ENCODE measurements at regions not wholly inside any gene's neighbourhood (a gene's known extent, or its start where the extent isn't known, plus 50 kb on each side); places are given as distances from the start of the nearest gene placed in this dataset.

GRCh38 chr21:23292292-23292691 is 2294.1 kb downstream of the NCAM2 start:
- no peak for FAIRE-seq
- Histone ChIP-seq H4K20me1 (ENCODE audit: control insufficient read depth, extremely low read depth, insufficient read depth, low read length) (no peaks in the 10 kb centered on the region), H3K27ac (ENCODE audit: control insufficient read depth, insufficient read depth, low read length) (no peak overlapping the region), H3K9ac (ENCODE audit: control insufficient read depth, extremely low read depth, insufficient read depth, low read length) (no peak overlapping the region), H2AFZ (ENCODE audit: control insufficient read depth, low read length) (no peak overlapping the region), H3K79me2 (ENCODE audit: control insufficient read depth, insufficient read depth, low read length) (no peaks in the 10 kb centered on the region), H3K27me3 (ENCODE audit: control insufficient read depth, extremely low read depth, insufficient read depth, low read length) (no peaks in the 10 kb centered on the region), H3K36me3 (ENCODE audit: control insufficient read depth in 2 of 2, extremely low read depth in 1 of 2, insufficient read depth in 2 of 2, low read length in 2 of 2) (no peaks in the 10 kb centered on the region), H3K9me1 (ENCODE audit: control insufficient read depth, extremely low read depth, insufficient read depth, low read length) (no peaks in the 10 kb centered on the region), H3K4me1 (ENCODE audit: control insufficient read depth, extremely low read depth, insufficient read depth, low read length) (no peaks in the 10 kb centered on the region), H3K4me3 (ENCODE audit: control insufficient read depth in 2 of 3, extremely low read depth in 1 of 3, insufficient read depth in 2 of 3, low read depth in 1 of 3, low read length in 3 of 3) (no peak overlapping the region), H3K9me3 (ENCODE audit: control insufficient read depth, low read depth, low read length) (no peaks in the 10 kb centered on the region), H3K4me2 (ENCODE audit: control insufficient read depth, extremely low read depth, insufficient read depth, low read depth, low read length) (no peak overlapping the region)
- no peak for DNase-seq (ENCODE audit: low read depth, low spot score)
- dilution Hi-C loops (cut with MboI; ENCODE audit: extremely low pct_ligation_motif_present, low sequenced_read_pairs), result no loop called here
- TF ChIP-seq CTCF (optimal IDR thresholded peaks at IDR 0.05 in 1 of 3, IDR thresholded peaks at IDR 0.05 in 1 of 3, conservative IDR thresholded peaks at IDR 0.05 in 1 of 3; ENCODE audit: extremely low read depth in 1 of 3, insufficient read depth in 2 of 3, low read length in 3 of 3) (no peak), EZH2 (IDR thresholded peaks at IDR 0.05; ENCODE audit: low read length) (no peak)

DNA sequence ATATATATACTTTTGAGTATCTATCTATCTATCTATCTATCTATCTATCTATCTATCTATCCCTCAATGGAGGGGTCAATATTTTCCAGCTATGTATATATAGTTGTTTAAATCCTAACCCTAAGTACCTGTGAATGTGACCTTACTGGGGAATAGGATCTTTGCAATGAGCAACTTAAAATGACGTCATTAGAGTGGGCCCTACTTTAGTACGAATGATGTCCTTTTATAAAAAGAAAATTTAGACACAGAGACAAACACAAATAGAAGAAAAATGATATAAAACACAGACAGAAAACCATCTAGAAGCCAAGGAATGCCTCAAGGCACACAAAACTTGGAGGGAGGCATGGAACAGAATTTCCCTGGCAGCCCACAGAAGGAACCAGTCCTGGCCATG is 2283.7 kb downstream of the NCAM2 start:
- Histone ChIP-seq H3K79me2 (ENCODE audit: control insufficient read depth, insufficient read depth, low read length) (no peaks in the 10 kb centered on the region), H3K9me3 (ENCODE audit: control insufficient read depth, low read depth, low read length) (peaks cover 2% of the 10 kb centered on the region), H4K20me1 (ENCODE audit: control insufficient read depth, extremely low read depth, insufficient read depth, low read length) (no peaks in the 10 kb centered on the region), H3K4me2 (ENCODE audit: control insufficient read depth, extremely low read depth, insufficient read depth, low read depth, low read length) (no peak overlapping the region), H2AFZ (ENCODE audit: control insufficient read depth, low read length) (no peak overlapping the region), H3K36me3 (ENCODE audit: control insufficient read depth in 2 of 2, extremely low read depth in 1 of 2, insufficient read depth in 2 of 2, low read length in 2 of 2) (no peaks in the 10 kb centered on the region), H3K9me1 (ENCODE audit: control insufficient read depth, extremely low read depth, insufficient read depth, low read length) (no peaks in the 10 kb centered on the region), H3K27me3 (ENCODE audit: control insufficient read depth, extremely low read depth, insufficient read depth, low read length) (no peaks in the 10 kb centered on the region), H3K27ac (ENCODE audit: control insufficient read depth, insufficient read depth, low read length) (no peak overlapping the region), H3K4me3 (ENCODE audit: control insufficient read depth in 2 of 3, extremely low read depth in 1 of 3, insufficient read depth in 2 of 3, low read depth in 1 of 3, low read length in 3 of 3) (no peak overlapping the region), H3K4me1 (ENCODE audit: control insufficient read depth, extremely low read depth, insufficient read depth, low read length) (no peaks in the 10 kb centered on the region), H3K9ac (ENCODE audit: control insufficient read depth, extremely low read depth, insufficient read depth, low read length) (no peak overlapping the region)
- DNase-seq (ENCODE audit: low read depth, low spot score) (no peak), FAIRE-seq (no peak)
- dilution Hi-C loops (cut with MboI; ENCODE audit: extremely low pct_ligation_motif_present, low sequenced_read_pairs), result no loop called here
- TF ChIP-seq EZH2 (IDR thresholded peaks at IDR 0.05; ENCODE audit: low read length), result no peak
- TF ChIP-seq CTCF (optimal IDR thresholded peaks at IDR 0.05 in 1 of 3, IDR thresholded peaks at IDR 0.05 in 1 of 3, conservative IDR thresholded peaks at IDR 0.05 in 1 of 3; ENCODE audit: extremely low read depth in 1 of 3, insufficient read depth in 2 of 3, low read length in 3 of 3), result no peak

Measured in keratinocyte (primary cell).